Brain microvascular endothelial cell (primary cell): ENCODE measurements at regions not wholly inside any gene's neighbourhood (a gene's known extent, or its start where the extent isn't known, plus 50 kb on each side); places are given as distances from the start of the nearest gene placed in this dataset.

Experiments
- DNase-seq: peaks from one replicate; pipeline ENCODE4 v3.0.0-alpha.2; 2020
- H3K27ac ChIP-seq: fragments of 250-450 bp; sonication (Bioruptor Pico); 2 replicates; pipeline ENCODE4 v1.5.1; 2020; ENCODE audit warnings: mild to moderate bottlenecking, moderate library complexity
- H3K27me3 ChIP-seq: fragments of 250-450 bp; sonication (Bioruptor Pico); replicated peaks from 2 replicates; pipeline ENCODE4 v1.5.1; 2020; ENCODE audit warnings: mild to moderate bottlenecking
- H3K36me3 ChIP-seq: fragments of 250-450 bp; sonication (Bioruptor Pico); replicated peaks from 2 replicates; pipeline ENCODE4 v1.5.1; 2020; ENCODE audit warnings: mild to moderate bottlenecking
- H3K4me3 ChIP-seq: 2 replicates; pipeline ENCODE4 v1.5.1; 2011; ENCODE audit warnings: low read depth, mild to moderate bottlenecking, control low read depth, low read length, moderate library complexity
- CTCF ChIP-seq: IDR thresholded peaks from 2 replicates; pipeline ENCODE4 v1.5.1; 2011; ENCODE audit warnings: low read depth, mild to moderate bottlenecking, moderate library complexity, low read length, control low read depth, inconsistent platforms; ENCODE audit errors: missing control alignments
- in situ Hi-C: cut with HindIII; loops from 2 replicates; pipeline ENCODE4 v1.10.0; 2017; ENCODE audit warnings: low sequenced_read_pairs, low pct_ligation_motif_present

- no peak for DNase-seq
- no peaks in the 10 kb centered on the region for H3K27me3 ChIP-seq
- no peak overlapping the region for H3K27ac ChIP-seq
- in situ Hi-C loops: no loop called here
- no peaks in the 10 kb centered on the region for H3K36me3 ChIP-seq
- H3K4me3 ChIP-seq: no peak overlapping the region
- TF ChIP-seq CTCF: no peak
Measured at GRCh38 chr6:12645941-12646340, 70.6 kb upstream of the PHACTR1 start.

- DNase-seq: no peak
- no peak overlapping the region for H3K4me3 ChIP-seq
- H3K27me3 ChIP-seq: no peaks in the 10 kb centered on the region
- no peak for TF ChIP-seq CTCF
- in situ Hi-C loops: no loop called here
- H3K36me3 ChIP-seq: no peaks in the 10 kb centered on the region
- no peak overlapping the region for H3K27ac ChIP-seq
Measured at GRCh38 chr6:12648171-12648570, 68.4 kb upstream of the PHACTR1 start.

- Histone ChIP-seq H3K36me3 (no peaks in the 10 kb centered on the region), H3K4me3 (no peak overlapping the region), H3K27me3 (no peaks in the 10 kb centered on the region), H3K27ac (no peak overlapping the region)
- no peak for DNase-seq
- TF ChIP-seq CTCF: no peak
- in situ Hi-C loops: no loop called here
Measured at GRCh38 chr6:12649325-12649724, 67.2 kb upstream of the PHACTR1 start.

GRCh38 chr6:12653486-12653885 lies 63.1 kb upstream of the PHACTR1 start:
- no peak for TF ChIP-seq CTCF

GRCh38 chr6:12654107-12654506 lies 62.5 kb upstream of the PHACTR1 start:
- no peaks in the 10 kb centered on the region for H3K36me3 ChIP-seq
- TF ChIP-seq CTCF: no peak
- H3K27ac ChIP-seq: no peak overlapping the region
- no peak for DNase-seq
- in situ Hi-C loops: no loop called here
- no peaks in the 10 kb centered on the region for H3K27me3 ChIP-seq
- H3K4me3 ChIP-seq: no peak overlapping the region

More at GRCh38 chr6:12653486-12653885, 63.1 kb upstream of the PHACTR1 start:
- in situ Hi-C loops: no loop called here
- H3K27ac ChIP-seq: no peak overlapping the region
- no peak overlapping the region for H3K4me3 ChIP-seq
- H3K36me3 ChIP-seq: no peaks in the 10 kb centered on the region
- no peak for DNase-seq
- H3K27me3 ChIP-seq: no peaks in the 10 kb centered on the region

- no peak overlapping the region for H3K4me3 ChIP-seq
- no peak for TF ChIP-seq CTCF
- in situ Hi-C loops: no loop called here
- no peaks in the 10 kb centered on the region for H3K27me3 ChIP-seq
- H3K27ac ChIP-seq: no peak overlapping the region
- H3K36me3 ChIP-seq: no peaks in the 10 kb centered on the region
- DNase-seq: no peak
Measured at GRCh38 chr6:12654514-12654913, 62.1 kb upstream of the PHACTR1 start.
